T-cell (primary cell): ENCODE measurements at regions not wholly inside any gene's neighbourhood (a gene's known extent, or its start where the extent isn't known, plus 50 kb on each side); places are given as distances from the start of the nearest gene placed in this dataset.
A peak's percentile ranks its signal among the peaks of the same experiment; 100 is the strongest.

ENCODE experiments used
- ATAC-seq, 4 experiments: fragments of 200-7000 bp in 3 of 4; fragments of 150-1000 bp in 1 of 4; cut with Tn5 transposase; replicated peaks in 1 of 4; 1 replicate in 3 of 4; 2 replicates in 1 of 4; pipeline ENCODE4 v1.10.0; 2021; ENCODE audit warnings: moderate library complexity in 3 of 4, mild to moderate bottlenecking in 2 of 4, moderate number of reproducible peaks in 1 of 4
- CTCF ChIA-PET, 2 donors: fragments of 300-600 bp; sonication (Branson Sonifier 250); formaldehyde crosslinking; loops; one replicate each; lab custom pipeline; 2022; ENCODE audit warnings: antibody characterized with exemption in 2 of 2; lab: Charles Lee
- POLR2A ChIA-PET, 2 donors: fragments of 300-600 bp; sonication (Branson Sonifier 250); formaldehyde crosslinking; loops; one replicate each; lab custom pipeline; 2022; ENCODE audit warnings: antibody characterized with exemption in 2 of 2; lab: Charles Lee
- DNase-seq, 35 experiments: peaks; one replicate each; pipeline versions ENCODE4 v3.0.0 to v3.0.0-alpha.2; 2013 to 2023
- H3K27ac ChIP-seq: one replicate; pipeline ENCODE4 v1.5.1; 2013; ENCODE audit warnings: low read length
- H3K27me3 ChIP-seq, 2 experiments: replicated peaks in 1 of 2; 1 replicate in 1 of 2; 2 replicates in 1 of 2; pipeline versions ENCODE4 v1.6.1 to v1.7.0; 2013; ENCODE audit warnings: low read length in 1 of 2, mixed read lengths in 1 of 2; ENCODE audit not compliant: control insufficient read depth in 2 of 2, insufficient read depth in 2 of 2; ENCODE audit errors: extremely low read depth in 1 of 2
- H3K36me3 ChIP-seq, 2 donors: 1 replicate in 1 of 2; 2 replicates in 1 of 2; pipeline versions ENCODE4 v1.6.1 to v1.7.0; 2013; ENCODE audit warnings: low read length in 1 of 2; ENCODE audit not compliant: control insufficient read depth in 2 of 2, insufficient read depth in 1 of 2; ENCODE audit errors: extremely low read depth in 1 of 2
- H3K4me1 ChIP-seq, 2 experiments: 1 replicate in 1 of 2; 2 replicates in 1 of 2; pipeline versions ENCODE4 v1.6.1 to v1.7.0; 2013; ENCODE audit warnings: low read length in 2 of 2, mixed read lengths in 1 of 2; ENCODE audit not compliant: insufficient read depth in 2 of 2, control insufficient read depth in 1 of 2; ENCODE audit errors: extremely low read depth in 1 of 2
- H3K4me3 ChIP-seq, 2 donors: 1 replicate in 1 of 2; 2 replicates in 1 of 2; pipeline versions ENCODE4 v1.5.1 to v1.7.0; 2013; ENCODE audit warnings: mild to moderate bottlenecking in 2 of 2, low read length in 1 of 2, moderate library complexity in 1 of 2; ENCODE audit not compliant: control insufficient read depth in 1 of 2; ENCODE audit errors: extremely low read depth in 1 of 2
- H3K9me3 ChIP-seq: 2 replicates; pipeline ENCODE4 v1.7.0; 2013
- H3K27ac Mint-ChIP-seq, 2 donors: one replicate each; pipeline ENCODE4 v1.8.0; 2020 to 2021; ENCODE audit warnings: mild to moderate bottlenecking in 2 of 2, mixed read lengths in 2 of 2
- H3K27me3 Mint-ChIP-seq, 2 donors: one replicate each; pipeline ENCODE4 v1.8.0; 2021 to 2022; ENCODE audit warnings: mixed read lengths in 2 of 2
- H3K36me3 Mint-ChIP-seq: one replicate; pipeline ENCODE4 v1.8.0; 2021; ENCODE audit warnings: mixed read lengths
- H3K4me1 Mint-ChIP-seq, 3 donors: one replicate each; pipeline ENCODE4 v1.8.0; 2020 to 2022; ENCODE audit warnings: mixed read lengths in 3 of 3, mild to moderate bottlenecking in 1 of 3
- H3K4me3 Mint-ChIP-seq, 3 donors: one replicate each; pipeline ENCODE4 v1.8.0; 2020 to 2022; ENCODE audit warnings: mild to moderate bottlenecking in 3 of 3, mixed read lengths in 3 of 3, moderate library complexity in 3 of 3
- H3K9me3 Mint-ChIP-seq, 3 donors: one replicate each; pipeline ENCODE4 v1.8.0; 2020 to 2022; ENCODE audit warnings: mixed read lengths in 3 of 3
- WGBS: methylation state at CpG from one replicate; pipeline ENCODE4 v1.1.5; 2013; ENCODE audit warnings: missing lambda C conversion rate; ENCODE audit not compliant: insufficient coverage; 5-methylcytosine and 5-hydroxymethylcytosine counted together

- CTCF ChIA-PET: no interaction called here
- Histone ChIP-seq H3K36me3 (no peaks in the 10 kb centered on the region), H3K4me3 (no peak overlapping the region), H3K27ac (no peak overlapping the region), H3K9me3 (no peaks in the 10 kb centered on the region), H3K4me1 (no peaks in the 10 kb centered on the region), H3K27me3 (no peaks in the 10 kb centered on the region)
- Mint-ChIP-seq H3K27me3 (peaks cover 0 to 3% of the 10 kb centered on the region in 2 donors), H3K4me3 (no peak overlapping the region), H3K4me1 (no peaks in the 10 kb centered on the region), H3K36me3 (no peaks in the 10 kb centered on the region), H3K9me3 (peaks cover 0 to 2% (median 0%) of the 10 kb centered on the region in 3 donors), H3K27ac (no peak overlapping the region)
- POLR2A ChIA-PET: no interaction called here
- WGBS: 92% methylated on average over 3 of the region's 3 CpGs
- DNase-seq (no peak), ATAC-seq (no peak)
Measured at GRCh38 chr3:139824864-139825263, 110.1 kb upstream of the CLSTN2 start.

GRCh38 chr3:139814646-139815045 is 120.3 kb upstream of the CLSTN2 start:
- H3K9me3 ChIP-seq: no peaks in the 10 kb centered on the region
- no peak overlapping the region for H3K4me3 Mint-ChIP-seq
- no peak for DNase-seq
- no peaks in the 10 kb centered on the region for H3K36me3 ChIP-seq
- 79% methylated on average over 5 of the region's 7 CpGs for WGBS
- no peaks in the 10 kb centered on the region for H3K36me3 Mint-ChIP-seq
- no peaks in the 10 kb centered on the region for H3K4me1 Mint-ChIP-seq
- peaks cover 4% of the 10 kb centered on the region in 2 donors for H3K27me3 Mint-ChIP-seq
- H3K9me3 Mint-ChIP-seq: peaks cover 0 to 4% (median 3%) of the 10 kb centered on the region in 3 donors
- H3K4me1 ChIP-seq: no peaks in the 10 kb centered on the region
- no peak overlapping the region for H3K4me3 ChIP-seq
- H3K27me3 ChIP-seq: no peaks in the 10 kb centered on the region
- ChIA-PET POLR2A (no interaction called here), CTCF (no interaction called here)
- H3K27ac Mint-ChIP-seq: no peak overlapping the region
- no peak overlapping the region for H3K27ac ChIP-seq
- no peak for ATAC-seq

- Histone ChIP-seq H3K4me1 (no peaks in the 10 kb centered on the region), H3K4me3 (no peak overlapping the region), H3K9me3 (no peaks in the 10 kb centered on the region), H3K27ac (no peak overlapping the region), H3K27me3 (no peaks in the 10 kb centered on the region), H3K36me3 (no peaks in the 10 kb centered on the region)
- ChIA-PET CTCF (no interaction called here), POLR2A (interaction anchor here in 1 of 2 donors (0.6 kb wide), 1 partner anchor 861 kb away, joined by 3 read pairs; no protein-coding TSS in a partner anchor)
- DNase-seq: no peak
- Mint-ChIP-seq H3K4me1 (no peaks in the 10 kb centered on the region), H3K27me3 (no peaks in the 10 kb centered on the region), H3K27ac (no peak overlapping the region), H3K9me3 (no peaks in the 10 kb centered on the region), H3K4me3 (no peak overlapping the region), H3K36me3 (no peaks in the 10 kb centered on the region)
- ATAC-seq: no peak
Measured at GRCh38 chr3:139811331-139811730, 123.7 kb upstream of the CLSTN2 start.

- H3K4me1 ChIP-seq: no peaks in the 10 kb centered on the region
- Mint-ChIP-seq H3K36me3 (no peaks in the 10 kb centered on the region), H3K27ac (no peak overlapping the region), H3K4me3 (no peak overlapping the region), H3K9me3 (no peaks in the 10 kb centered on the region), H3K4me1 (no peaks in the 10 kb centered on the region), H3K27me3 (no peaks in the 10 kb centered on the region)
- H3K27me3 ChIP-seq: no peaks in the 10 kb centered on the region
- no peak overlapping the region for H3K4me3 ChIP-seq
- DNase-seq: no peak
- ChIA-PET CTCF (no interaction called here), POLR2A (no interaction called here)
- no peaks in the 10 kb centered on the region for H3K36me3 ChIP-seq
- no peak for ATAC-seq
- 86% methylated on average over 4 of the region's 5 CpGs for WGBS
- no peaks in the 10 kb centered on the region for H3K9me3 ChIP-seq
- H3K27ac ChIP-seq: no peak overlapping the region
Measured at GRCh38 chr3:139808201-139808600, 126.8 kb upstream of the CLSTN2 start.

GRCh38 chr3:139803294-139803693 is 125.5 kb upstream of the NMNAT3 start:
- H3K27me3 Mint-ChIP-seq: no peaks in the 10 kb centered on the region
- no peaks in the 10 kb centered on the region for H3K4me1 Mint-ChIP-seq
- H3K4me1 ChIP-seq: no peaks in the 10 kb centered on the region
- H3K4me3 Mint-ChIP-seq: no peak overlapping the region
- CTCF ChIA-PET: interaction anchor here in 1 of 2 donors (0.5 kb wide), 1 partner anchor 21 kb away, joined by 3 read pairs; no protein-coding TSS in a partner anchor
- H3K4me3 ChIP-seq: no peak overlapping the region
- H3K9me3 ChIP-seq: no peaks in the 10 kb centered on the region
- WGBS: 25% methylated on average over 1 of the region's 3 CpGs
- H3K27ac Mint-ChIP-seq: no peak overlapping the region
- no peaks in the 10 kb centered on the region for H3K36me3 Mint-ChIP-seq
- POLR2A ChIA-PET: interaction anchor here in 1 of 2 donors (0.5 kb wide), 1 partner anchor 233 kb away, joined by 3 read pairs; no protein-coding TSS in a partner anchor
- DNase-seq: no peak
- H3K36me3 ChIP-seq: no peaks in the 10 kb centered on the region
- ATAC-seq: no peak
- no peak overlapping the region for H3K27ac ChIP-seq
- H3K27me3 ChIP-seq: no peaks in the 10 kb centered on the region
- no peaks in the 10 kb centered on the region for H3K9me3 Mint-ChIP-seq

GRCh38 chr3:139797724-139798343 is 120.1 kb upstream of the NMNAT3 start:
- Histone ChIP-seq H3K4me1 (no peaks in the 10 kb centered on the region), H3K27me3 (no peaks in the 10 kb centered on the region), H3K4me3 (no peak overlapping the region), H3K36me3 (no peaks in the 10 kb centered on the region), H3K9me3 (no peaks in the 10 kb centered on the region), H3K27ac (no peak overlapping the region)
- ATAC-seq (no peak), DNase-seq (peak in 3 of 35 experiments; percentile 1 to 6 (median 5))
- Mint-ChIP-seq H3K4me1 (no peaks in the 10 kb centered on the region), H3K9me3 (peaks cover 4 to 10% (median 5%) of the 10 kb centered on the region in 3 donors), H3K27me3 (no peaks in the 10 kb centered on the region), H3K4me3 (no peak overlapping the region), H3K27ac (no peak overlapping the region), H3K36me3 (no peaks in the 10 kb centered on the region)
- ChIA-PET POLR2A (no interaction called here), CTCF (no interaction called here)
- 45% methylated on average over 4 of the region's 8 CpGs for WGBS
